ENCODE measurements at regions not wholly inside any gene's neighbourhood (a gene's known extent, or its start where the extent isn't known, plus 50 kb on each side); places are given as distances from the start of the nearest gene placed in this dataset.

- Histone ChIP-seq H3F3A (ENCODE audit: insufficient read depth, low read length) (no peaks in the 10 kb centered on the region), H4K20me1 (ENCODE audit: insufficient read depth, low read length) (no peaks in the 10 kb centered on the region), H3K4me2 (ENCODE audit: low read length) (no peak overlapping the region), H3K9me3 (ENCODE audit: low read length) (no peaks in the 10 kb centered on the region), H3K79me2 (ENCODE audit: insufficient read depth, low read length) (no peaks in the 10 kb centered on the region), H3K4me3 (ENCODE audit: low read depth, low read length, poor library complexity, severe bottlenecking) (no peak overlapping the region), H3K4me1 (ENCODE audit: insufficient read depth, low read length, severe bottlenecking) (no peaks in the 10 kb centered on the region), H3K27ac (ENCODE audit: low read depth, low read length, poor library complexity, severe bottlenecking) (no peak overlapping the region), H3K27me3 (ENCODE audit: insufficient read depth, low read length) (no peaks in the 10 kb centered on the region), H3K9ac (ENCODE audit: low read length) (no peak overlapping the region), H3K9me2 (ENCODE audit: low read depth, low read length) (no peaks in the 10 kb centered on the region), H3K36me3 (ENCODE audit: insufficient read depth, low read length) (no peaks in the 10 kb centered on the region), H2AFZ (ENCODE audit: low read length) (no peak overlapping the region)
- TF ChIP-seq EZH2 (IDR thresholded peaks at IDR 0.05; ENCODE audit: borderline replicate concordance, low read length) (no peak), CTCF (IDR thresholded peaks at IDR 0.05; ENCODE audit: low read length) (no peak)
Observed at GRCh38 chr6:113488061-113488460, 369.1 kb upstream of the MARCKS start.

GRCh38 chr6:113488812-113489685, 368.1 kb upstream of the MARCKS start:
- Histone ChIP-seq H3K36me3 (ENCODE audit: insufficient read depth, low read length) (no peaks in the 10 kb centered on the region), H3K4me1 (ENCODE audit: insufficient read depth, low read length, severe bottlenecking) (no peaks in the 10 kb centered on the region), H3K27ac (ENCODE audit: low read depth, low read length, poor library complexity, severe bottlenecking) (no peak overlapping the region), H3K9me3 (ENCODE audit: low read length) (no peaks in the 10 kb centered on the region), H3K4me2 (ENCODE audit: low read length) (no peak overlapping the region), H2AFZ (ENCODE audit: low read length) (no peak overlapping the region), H3K27me3 (ENCODE audit: insufficient read depth, low read length) (no peaks in the 10 kb centered on the region), H3K9ac (ENCODE audit: low read length) (no peak overlapping the region), H4K20me1 (ENCODE audit: insufficient read depth, low read length) (no peaks in the 10 kb centered on the region), H3K79me2 (ENCODE audit: insufficient read depth, low read length) (no peaks in the 10 kb centered on the region), H3K4me3 (ENCODE audit: low read depth, low read length, poor library complexity, severe bottlenecking) (no peak overlapping the region), H3K9me2 (ENCODE audit: low read depth, low read length) (no peaks in the 10 kb centered on the region), H3F3A (ENCODE audit: insufficient read depth, low read length) (no peaks in the 10 kb centered on the region)
- TF ChIP-seq CTCF (IDR thresholded peaks at IDR 0.05; ENCODE audit: low read length) (peak; percentile 21; the same call in 1 of the 2 replicates), EZH2 (IDR thresholded peaks at IDR 0.05; ENCODE audit: borderline replicate concordance, low read length) (no peak)

GRCh38 chr6:113489952-113490746, 367.0 kb upstream of the MARCKS start:
- no peak overlapping the region for H3K27ac ChIP-seq (ENCODE audit: low read depth, low read length, poor library complexity, severe bottlenecking)
- no peaks in the 10 kb centered on the region for H4K20me1 ChIP-seq (ENCODE audit: insufficient read depth, low read length)
- TF ChIP-seq EZH2 (IDR thresholded peaks at IDR 0.05; ENCODE audit: borderline replicate concordance, low read length), result no peak
- H3K79me2 ChIP-seq (ENCODE audit: insufficient read depth, low read length), result no peaks in the 10 kb centered on the region
- H3K9ac ChIP-seq (ENCODE audit: low read length), result no peak overlapping the region
- H3K4me1 ChIP-seq (ENCODE audit: insufficient read depth, low read length, severe bottlenecking), result no peaks in the 10 kb centered on the region
- H3K36me3 ChIP-seq (ENCODE audit: insufficient read depth, low read length), result no peaks in the 10 kb centered on the region
- H3K4me3 ChIP-seq (ENCODE audit: low read depth, low read length, poor library complexity, severe bottlenecking), result no peak overlapping the region
- H3F3A ChIP-seq (ENCODE audit: insufficient read depth, low read length), result no peaks in the 10 kb centered on the region
- no peaks in the 10 kb centered on the region for H3K27me3 ChIP-seq (ENCODE audit: insufficient read depth, low read length)
- no peaks in the 10 kb centered on the region for H3K9me2 ChIP-seq (ENCODE audit: low read depth, low read length)
- no peak overlapping the region for H2AFZ ChIP-seq (ENCODE audit: low read length)
- H3K9me3 ChIP-seq (ENCODE audit: low read length), result no peaks in the 10 kb centered on the region
- H3K4me2 ChIP-seq (ENCODE audit: low read length), result no peak overlapping the region
